ENCODE measurements at regions not wholly inside any gene's neighbourhood (a gene's known extent, or its start where the extent isn't known, plus 50 kb on each side); places are given as distances from the start of the nearest gene placed in this dataset.
"Not testable (repeated sequence)": the region's sequence is repeated elsewhere in the genome, so short reads cannot be mapped to it uniquely, and the experiment has no call there.

GRCh38 chrX:132302687-132303086 lies 83.4 kb upstream of the RAP2C start:
- not testable (repeated sequence) for H3K4me3 ChIP-seq (IDR thresholded peaks at IDR 0.05; ENCODE audit: insufficient read depth, low read depth, low read length); H3K4me1 ChIP-seq (ENCODE audit: low read depth, poor library complexity, severe bottlenecking); H3K79me2 ChIP-seq (ENCODE audit: insufficient read depth, low read depth); H3K9ac ChIP-seq; H3K4me2 ChIP-seq; H3K36me3 ChIP-seq (ENCODE audit: insufficient read depth); H4K20me1 ChIP-seq (ENCODE audit: insufficient read depth); H3K27me3 ChIP-seq (ENCODE audit: insufficient read depth, low read depth); H3K27ac ChIP-seq; H2AFZ ChIP-seq (ENCODE audit: low read depth)

- H3K4me2 ChIP-seq: no peak overlapping the region
- no peak overlapping the region for H3K4me3 ChIP-seq (IDR thresholded peaks at IDR 0.05; ENCODE audit: insufficient read depth, low read depth, low read length)
- H2AFZ ChIP-seq (ENCODE audit: low read depth): no peak overlapping the region
- H3K9ac ChIP-seq: no peak overlapping the region
- TF ChIP-seq CTCF (conservative IDR thresholded peaks at IDR 0.05; ENCODE audit: low read depth, low read length): no peak
- H4K20me1 ChIP-seq (ENCODE audit: insufficient read depth): no peaks in the 10 kb centered on the region
- no peaks in the 10 kb centered on the region for H3K4me1 ChIP-seq (ENCODE audit: low read depth, poor library complexity, severe bottlenecking)
- no peaks in the 10 kb centered on the region for H3K36me3 ChIP-seq (ENCODE audit: insufficient read depth)
- no peak overlapping the region for H3K27ac ChIP-seq
- H3K79me2 ChIP-seq (ENCODE audit: insufficient read depth, low read depth): no peaks in the 10 kb centered on the region
- H3K27me3 ChIP-seq (ENCODE audit: insufficient read depth, low read depth): no peaks in the 10 kb centered on the region
Observed at GRCh38 chrX:132294776-132295495, 75.7 kb upstream of the RAP2C start.

- Histone ChIP-seq H4K20me1 (ENCODE audit: insufficient read depth) (no peaks in the 10 kb centered on the region), H3K36me3 (ENCODE audit: insufficient read depth) (no peaks in the 10 kb centered on the region), H2AFZ (ENCODE audit: low read depth) (no peak overlapping the region), H3K4me3 (IDR thresholded peaks at IDR 0.05; ENCODE audit: insufficient read depth, low read depth, low read length) (no peak overlapping the region), H3K27ac (no peak overlapping the region), H3K4me2 (no peak overlapping the region), H3K27me3 (ENCODE audit: insufficient read depth, low read depth) (no peaks in the 10 kb centered on the region), H3K4me1 (ENCODE audit: low read depth, poor library complexity, severe bottlenecking) (no peaks in the 10 kb centered on the region), H3K79me2 (ENCODE audit: insufficient read depth, low read depth) (no peaks in the 10 kb centered on the region), H3K9ac (no peak overlapping the region)
- no peak for TF ChIP-seq CTCF (conservative IDR thresholded peaks at IDR 0.05; ENCODE audit: low read depth, low read length)
Observed at GRCh38 chrX:132294192-132294591, 74.9 kb upstream of the RAP2C start.

GRCh38 chrX:132292793-132293192 lies 73.5 kb upstream of the RAP2C start:
- Histone ChIP-seq H3K36me3 (ENCODE audit: insufficient read depth) (no peaks in the 10 kb centered on the region), H3K9ac (no peak overlapping the region), H3K4me3 (IDR thresholded peaks at IDR 0.05; ENCODE audit: insufficient read depth, low read depth, low read length) (no peak overlapping the region), H3K4me2 (no peak overlapping the region), H3K27ac (no peak overlapping the region), H3K79me2 (ENCODE audit: insufficient read depth, low read depth) (no peaks in the 10 kb centered on the region), H3K4me1 (ENCODE audit: low read depth, poor library complexity, severe bottlenecking) (no peaks in the 10 kb centered on the region), H4K20me1 (ENCODE audit: insufficient read depth) (no peaks in the 10 kb centered on the region), H3K27me3 (ENCODE audit: insufficient read depth, low read depth) (no peaks in the 10 kb centered on the region), H2AFZ (ENCODE audit: low read depth) (no peak overlapping the region)
- TF ChIP-seq CTCF (conservative IDR thresholded peaks at IDR 0.05; ENCODE audit: low read depth, low read length): peak; percentile 65

- no peak for TF ChIP-seq CTCF (conservative IDR thresholded peaks at IDR 0.05; ENCODE audit: low read depth, low read length)
- H3K27me3 ChIP-seq (ENCODE audit: insufficient read depth, low read depth): no peaks in the 10 kb centered on the region
- no peak overlapping the region for H3K9ac ChIP-seq
- H3K36me3 ChIP-seq (ENCODE audit: insufficient read depth): no peaks in the 10 kb centered on the region
- no peaks in the 10 kb centered on the region for H3K4me1 ChIP-seq (ENCODE audit: low read depth, poor library complexity, severe bottlenecking)
- H4K20me1 ChIP-seq (ENCODE audit: insufficient read depth): no peaks in the 10 kb centered on the region
- H3K4me2 ChIP-seq: no peak overlapping the region
- no peak overlapping the region for H3K4me3 ChIP-seq (IDR thresholded peaks at IDR 0.05; ENCODE audit: insufficient read depth, low read depth, low read length)
- no peaks in the 10 kb centered on the region for H3K79me2 ChIP-seq (ENCODE audit: insufficient read depth, low read depth)
- H3K27ac ChIP-seq: no peak overlapping the region
- H2AFZ ChIP-seq (ENCODE audit: low read depth): no peak overlapping the region
Observed at GRCh38 chrX:132277953-132278614, 58.8 kb upstream of the RAP2C start.
